ENCODE measurements at regions not wholly inside any gene's neighbourhood (a gene's known extent, or its start where the extent isn't known, plus 50 kb on each side); places are given as distances from the start of the nearest gene placed in this dataset.

- Mint-ChIP-seq H3K4me1 (no peaks in the 10 kb centered on the region), H3K27me3 (ENCODE audit: low read depth in 3 of 3) (peaks cover 0 to 2% (median 0%) of the 10 kb centered on the region in 3 donors), H3K4me3 (no peak overlapping the region), H3K9me3 (peaks cover 8 to 23% (median 16%) of the 10 kb centered on the region in 7 donors), H3K36me3 (no peaks in the 10 kb centered on the region), H3K27ac (no peak overlapping the region)
- Histone ChIP-seq H3K27ac (ENCODE audit: low read depth in 1 of 2, low read length in 2 of 2) (no peak overlapping the region), H3K79me2 (ENCODE audit: insufficient read depth, low read length) (no peaks in the 10 kb centered on the region), H4K20me1 (ENCODE audit: insufficient read depth, low read length) (no peaks in the 10 kb centered on the region), H3K36me3 (replicated peaks in 1 of 2; ENCODE audit: control insufficient read depth in 1 of 2, insufficient read depth in 2 of 2, low read length in 2 of 2) (no peaks in the 10 kb centered on the region), H3K4me3 (replicated peaks in 1 of 3; ENCODE audit: low read depth in 2 of 3, low read length in 3 of 3) (no peak overlapping the region), H3K4me1 (ENCODE audit: control insufficient read depth in 1 of 2, insufficient read depth in 2 of 2, low read length in 2 of 2) (no peaks in the 10 kb centered on the region), H3K9ac (ENCODE audit: insufficient read depth, low read length, poor library complexity, severe bottlenecking) (no peak overlapping the region), H3K4me2 (replicated peaks; ENCODE audit: extremely low read depth, low read length, poor library complexity, severe bottlenecking) (no peak overlapping the region), H2AFZ (ENCODE audit: insufficient read depth, low read depth, low read length, poor library complexity, severe bottlenecking) (no peak overlapping the region), H3K9me3 (replicated peaks in 1 of 2; ENCODE audit: control insufficient read depth in 1 of 2, insufficient read depth in 1 of 2, low read length in 2 of 2) (peaks cover 14 to 24% of the 10 kb centered on the region in 2 donors), H3K27me3 (ENCODE audit: control insufficient read depth in 2 of 2, insufficient read depth in 2 of 2, low read length in 2 of 2) (no peaks in the 10 kb centered on the region)
- intact Hi-C loops (cut with micrococcal nuclease) = no loop called here
- WGBS (ENCODE audit: insufficient coverage) = 95% methylated on average over 13 of the region's 15 CpGs
- DNase-seq = no peak
- no peak for TF ChIP-seq CTCF (IDR thresholded peaks at IDR 0.05)
Measured at GRCh38 chr7:92924800-92925199, 88.4 kb upstream of the CDK6 start.

- H3K9ac ChIP-seq (ENCODE audit: insufficient read depth, low read length, poor library complexity, severe bottlenecking) = no peak overlapping the region
- no peak for TF ChIP-seq CTCF (IDR thresholded peaks at IDR 0.05)
- intact Hi-C loops (cut with micrococcal nuclease) = no loop called here
- no peak overlapping the region for H3K4me2 ChIP-seq (replicated peaks; ENCODE audit: extremely low read depth, low read length, poor library complexity, severe bottlenecking)
- H3K27me3 ChIP-seq (ENCODE audit: control insufficient read depth in 2 of 2, insufficient read depth in 2 of 2, low read length in 2 of 2) = no peaks in the 10 kb centered on the region
- H3K27me3 Mint-ChIP-seq (ENCODE audit: low read depth in 3 of 3) = no peaks in the 10 kb centered on the region
- no peak overlapping the region for H3K27ac ChIP-seq (ENCODE audit: low read depth in 1 of 2, low read length in 2 of 2)
- no peak overlapping the region for H3K4me3 Mint-ChIP-seq
- no peak overlapping the region for H3K4me3 ChIP-seq (replicated peaks in 1 of 3; ENCODE audit: low read depth in 2 of 3, low read length in 3 of 3)
- no peak for DNase-seq
- H3K79me2 ChIP-seq (ENCODE audit: insufficient read depth, low read length) = no peaks in the 10 kb centered on the region
- H3K4me1 Mint-ChIP-seq = no peaks in the 10 kb centered on the region
- peaks cover 0 to 7% (median 0%) of the 10 kb centered on the region in 7 donors for H3K9me3 Mint-ChIP-seq
- H3K4me1 ChIP-seq (ENCODE audit: control insufficient read depth in 1 of 2, insufficient read depth in 2 of 2, low read length in 2 of 2) = no peaks in the 10 kb centered on the region
- H3K36me3 ChIP-seq (replicated peaks in 1 of 2; ENCODE audit: control insufficient read depth in 1 of 2, insufficient read depth in 2 of 2, low read length in 2 of 2) = no peaks in the 10 kb centered on the region
- H3K27ac Mint-ChIP-seq = no peak overlapping the region
- H3K9me3 ChIP-seq (replicated peaks in 1 of 2; ENCODE audit: control insufficient read depth in 1 of 2, insufficient read depth in 1 of 2, low read length in 2 of 2) = no peaks in the 10 kb centered on the region
- H4K20me1 ChIP-seq (ENCODE audit: insufficient read depth, low read length) = no peaks in the 10 kb centered on the region
- no peaks in the 10 kb centered on the region for H3K36me3 Mint-ChIP-seq
- no peak overlapping the region for H2AFZ ChIP-seq (ENCODE audit: insufficient read depth, low read depth, low read length, poor library complexity, severe bottlenecking)
Measured at GRCh38 chr7:92917230-92917629, 80.9 kb upstream of the CDK6 start.

Measured in CD14-positive monocyte (primary cell).